NCI-H69 (cell line): ENCODE measurements at regions not wholly inside any gene's neighbourhood (a gene's known extent, or its start where the extent isn't known, plus 50 kb on each side); places are given as distances from the start of the nearest gene placed in this dataset.

Source experiments
- DNase-seq: peaks from one replicate; lab custom pipeline; 2025; lab: John Stamatoyannopoulos, UW

DNA sequence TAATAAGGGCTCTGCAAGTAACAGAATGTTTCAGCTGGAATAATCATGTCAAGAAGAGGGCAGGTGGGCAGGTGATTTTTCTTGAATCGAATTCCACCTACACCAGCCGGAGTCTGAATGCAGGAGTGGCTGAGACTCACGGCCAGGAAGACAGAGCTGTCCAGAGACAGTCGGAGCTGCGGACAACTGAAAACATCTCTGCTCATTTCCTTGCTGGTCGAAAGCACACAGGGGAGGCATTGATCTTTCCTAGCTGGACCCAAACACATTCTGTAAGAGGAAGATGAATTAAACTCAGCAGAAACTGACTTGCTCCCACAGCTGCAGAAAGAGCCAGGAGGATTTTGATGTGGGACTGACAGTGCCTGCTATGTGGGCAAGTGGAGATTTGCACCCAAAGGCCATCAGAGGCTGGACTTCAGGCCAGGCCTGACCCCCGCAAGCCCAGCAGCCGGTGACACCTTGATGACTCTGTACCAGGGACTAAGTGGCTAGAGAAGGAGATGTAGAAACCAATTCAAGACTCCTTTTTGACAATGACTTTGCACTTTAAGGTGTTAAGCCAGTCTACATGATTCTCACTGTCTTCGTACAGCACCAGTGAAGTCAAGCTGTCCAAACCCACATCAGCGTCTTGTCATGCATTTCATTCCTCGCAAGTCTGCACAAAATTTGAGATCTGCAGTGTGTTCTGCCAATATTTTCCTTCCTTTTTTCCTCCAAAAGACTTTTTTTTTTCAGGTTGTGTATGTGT lies 169.4 kb downstream of the TEX36 start:
- no peak for DNase-seq

- DNase-seq: no peak
Measured at GRCh38 chr10:125510998-125511397, 172.0 kb downstream of the TEX36 start.

DNA sequence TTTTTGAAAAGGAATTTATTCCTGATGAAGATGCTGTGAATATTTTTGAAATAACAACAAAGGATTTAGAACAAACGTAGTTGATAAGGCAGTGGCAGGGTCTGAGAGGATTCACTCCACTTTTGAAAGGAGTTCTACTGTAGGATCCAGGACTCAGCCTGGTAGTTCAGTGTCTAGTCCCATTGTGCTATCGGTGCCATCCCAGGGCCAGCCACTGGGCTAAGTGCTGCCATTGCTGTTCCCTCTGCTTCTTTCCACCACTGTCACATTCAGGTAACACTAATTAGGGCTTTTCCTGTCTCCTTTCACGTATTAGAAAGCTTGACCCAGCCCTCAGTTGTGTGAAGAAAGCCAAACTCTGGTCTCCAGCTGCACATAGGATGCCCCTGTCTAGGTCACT lies 177.3 kb downstream of the TEX36 start:
- DNase-seq: no peak

DNA sequence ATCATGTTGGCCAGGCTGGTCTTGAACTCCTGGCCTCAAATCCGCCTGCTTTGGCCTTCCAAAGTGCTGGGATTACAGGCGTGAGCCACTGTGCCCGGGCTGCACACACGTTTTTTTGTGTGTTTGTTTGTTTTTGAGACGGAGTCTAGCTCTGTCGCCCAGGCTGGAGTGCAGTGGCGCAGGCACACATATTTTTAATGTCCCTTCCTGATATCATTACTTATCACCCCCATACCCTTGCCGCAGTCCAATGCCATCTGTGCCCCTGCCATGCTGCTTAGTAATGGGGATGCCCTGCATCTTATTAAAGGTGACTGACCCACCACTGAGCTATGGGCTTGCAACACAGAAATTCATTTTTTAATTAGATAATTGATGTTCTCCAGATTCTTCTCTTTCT lies 180.7 kb downstream of the TEX36 start:
- no peak for DNase-seq

DNA sequence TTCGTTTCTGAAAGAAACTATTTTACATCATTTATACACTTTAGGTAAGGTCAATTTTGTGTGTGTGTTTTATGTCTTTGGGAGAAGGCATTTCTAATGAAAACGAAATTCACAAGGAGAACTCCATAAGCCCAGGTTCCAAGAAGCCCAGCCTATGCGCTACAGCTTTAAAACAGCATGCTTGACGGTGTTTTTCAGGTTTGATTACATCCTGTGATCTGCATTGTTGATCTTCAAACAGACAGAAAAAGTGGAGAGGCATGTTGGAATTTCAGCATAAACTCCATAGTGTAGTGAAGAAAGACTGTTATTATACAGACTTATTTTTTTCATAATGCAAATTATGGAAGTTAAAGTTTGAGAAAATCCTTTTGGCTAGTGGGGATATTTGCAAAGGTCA lies 187.6 kb downstream of the TEX36 start:
- DNase-seq: no peak

DNA sequence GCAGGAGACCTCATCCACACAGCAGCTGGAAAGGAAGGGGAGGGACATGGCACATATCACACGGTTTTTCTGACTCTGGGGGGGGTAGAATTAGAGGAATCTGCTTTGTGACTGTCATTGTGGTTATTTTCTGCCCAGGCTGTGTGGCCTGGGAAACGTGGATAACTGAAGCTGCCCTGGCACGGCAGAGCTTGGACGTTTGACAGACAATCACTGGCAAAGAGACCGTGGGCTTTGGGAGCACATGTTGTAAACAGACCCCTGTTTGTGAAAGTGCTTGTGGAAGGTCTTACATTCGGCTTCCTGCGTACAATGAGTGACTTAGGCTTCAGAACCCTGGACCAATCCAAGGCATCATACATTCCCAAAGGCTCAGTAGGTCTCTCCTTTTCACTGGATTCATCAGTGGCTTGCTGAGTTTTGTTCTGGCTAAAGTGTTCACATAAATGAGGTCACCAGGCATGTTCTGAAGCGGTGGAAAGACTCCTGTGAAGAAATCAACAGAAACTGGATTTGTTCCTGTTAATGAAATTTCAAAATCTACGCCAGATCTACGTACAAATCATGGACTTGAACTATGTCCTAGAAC lies 188.2 kb downstream of the TEX36 start:
- DNase-seq: no peak

GRCh38 chr10:125491381-125491780 lies 191.6 kb downstream of the TEX36 start:
- DNase-seq: no peak

GRCh38 chr10:125489731-125490130 lies 193.2 kb downstream of the TEX36 start:
- no peak for DNase-seq

DNA sequence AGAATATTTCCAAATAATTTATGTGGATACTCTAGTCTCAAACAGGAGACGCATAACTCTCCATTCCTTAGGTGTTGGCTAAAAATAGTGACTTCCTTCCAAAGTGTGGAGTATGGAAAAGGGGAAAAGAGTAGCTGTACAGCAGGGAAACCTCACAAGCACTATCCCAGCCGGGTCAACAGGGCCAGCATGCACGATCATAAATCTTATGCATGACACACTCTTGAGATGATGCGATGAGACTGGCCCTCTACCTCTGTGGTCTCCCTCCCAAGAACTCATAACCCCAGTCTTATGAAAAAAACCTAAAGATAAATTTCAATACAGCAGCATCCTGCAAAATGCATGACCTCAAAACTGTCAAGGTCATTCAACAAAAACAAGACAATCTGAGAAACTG lies 197.3 kb downstream of the TEX36 start:
- DNase-seq: no peak

GRCh38 chr10:125484035-125484732 lies 198.8 kb downstream of the TEX36 start:
- DNase-seq: no peak

- DNase-seq: no peak
Measured at GRCh38 chr10:125482637-125483036, 200.3 kb downstream of the TEX36 start.

DNA sequence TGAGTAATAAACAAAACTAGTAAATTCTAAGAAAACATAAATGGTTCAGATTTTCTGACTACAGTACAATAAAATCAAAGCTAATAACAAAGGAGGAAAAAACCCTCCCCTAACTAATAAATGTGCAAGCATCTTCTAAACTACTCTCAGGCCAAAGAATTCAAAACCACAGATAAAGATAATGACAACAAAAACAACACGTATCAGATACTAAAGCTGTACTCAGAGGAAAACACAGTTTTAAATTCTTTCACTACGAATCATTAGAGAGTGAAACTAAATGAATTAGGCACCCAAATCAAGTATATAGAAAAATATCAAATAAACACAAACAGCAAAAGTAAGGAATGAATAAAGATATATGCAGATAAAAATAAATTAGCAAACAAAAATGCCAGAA lies 200.9 kb downstream of the TEX36 start:
- no peak for DNase-seq

GRCh38 chr10:125479059-125479458 lies 203.9 kb downstream of the TEX36 start:
- DNase-seq: no peak

GRCh38 chr10:125475815-125476214 lies 207.1 kb downstream of the TEX36 start:
- DNase-seq: no peak

DNA sequence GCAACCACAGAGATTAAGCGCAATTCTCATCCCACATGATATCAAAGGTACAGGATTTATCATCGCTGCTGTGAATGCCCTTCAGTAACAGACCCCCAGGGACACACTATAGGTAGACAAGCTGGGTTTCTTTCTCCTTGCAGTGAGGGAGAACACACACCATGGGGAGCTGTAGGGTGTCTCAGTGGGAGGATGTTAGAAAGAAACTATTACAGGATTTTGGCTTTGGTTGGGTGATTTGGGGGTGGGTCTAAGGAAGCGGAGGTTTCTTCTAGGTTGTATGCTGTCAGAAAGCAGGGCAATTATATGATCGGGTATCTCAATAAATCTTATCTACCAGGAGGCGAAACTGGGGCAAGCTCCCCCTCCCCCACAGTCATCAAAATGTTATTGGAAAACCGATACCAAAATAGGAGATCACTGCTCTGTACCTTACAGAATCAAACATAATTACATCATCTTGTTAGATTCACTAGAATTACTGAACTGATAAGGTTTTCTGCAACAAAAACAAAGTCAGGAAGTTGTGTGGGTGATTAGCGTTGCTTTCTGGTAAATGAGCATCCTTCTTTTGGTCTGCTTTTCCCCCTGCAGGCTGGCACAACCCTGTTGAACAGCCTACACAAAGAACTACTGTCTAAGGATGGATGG lies 209.7 kb downstream of the TEX36 start:
- no peak for DNase-seq

DNA sequence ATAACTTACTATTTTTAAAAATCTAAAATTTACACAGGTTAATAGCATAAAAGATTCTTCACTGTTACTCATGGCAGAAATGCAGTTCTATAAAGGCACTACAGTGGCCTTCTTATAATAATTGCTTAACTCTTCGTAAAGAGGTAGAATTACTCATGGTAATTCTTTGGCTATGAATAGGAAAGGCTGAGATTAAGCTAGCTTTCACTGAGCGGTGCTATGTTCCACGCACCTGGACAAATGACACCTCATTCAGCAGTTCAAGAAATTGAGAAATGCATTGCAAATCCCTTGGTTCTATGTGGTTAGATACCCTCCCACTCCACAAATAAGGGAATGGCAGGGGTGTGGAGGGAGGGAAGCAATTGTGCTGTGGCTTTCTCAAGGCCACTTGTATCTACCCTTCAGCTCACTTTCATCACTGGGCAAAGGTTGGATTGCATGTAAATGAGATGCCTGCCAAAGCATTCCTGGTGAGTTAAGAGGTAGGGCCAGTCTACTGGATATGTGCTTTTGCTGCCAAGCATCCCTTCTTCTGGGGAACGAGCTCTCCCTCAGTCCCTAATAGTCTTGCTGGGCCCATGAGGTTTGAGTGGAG lies 210.9 kb downstream of the TEX36 start:
- DNase-seq: no peak

- no peak for DNase-seq
Measured at GRCh38 chr10:125468278-125468677, 214.7 kb downstream of the TEX36 start.

DNA sequence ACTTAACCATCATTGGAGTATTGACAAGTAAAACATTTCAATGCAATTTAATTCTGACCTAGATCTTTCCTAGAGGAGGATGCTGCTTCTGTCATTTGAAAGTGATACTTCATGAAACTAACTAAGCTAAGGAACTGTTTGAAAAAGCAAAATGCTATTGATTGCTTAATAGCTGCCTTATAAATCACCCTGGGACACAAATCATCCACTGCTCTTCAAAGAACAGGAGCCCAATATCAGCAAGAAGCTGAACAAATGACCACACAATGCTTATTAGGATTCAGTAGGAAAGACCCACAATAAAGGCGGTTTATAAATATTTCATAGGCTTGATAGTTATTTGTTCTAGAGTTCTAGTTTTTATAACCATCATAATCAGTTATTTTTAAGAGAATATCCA lies 216.3 kb downstream of the TEX36 start:
- DNase-seq: no peak

DNA sequence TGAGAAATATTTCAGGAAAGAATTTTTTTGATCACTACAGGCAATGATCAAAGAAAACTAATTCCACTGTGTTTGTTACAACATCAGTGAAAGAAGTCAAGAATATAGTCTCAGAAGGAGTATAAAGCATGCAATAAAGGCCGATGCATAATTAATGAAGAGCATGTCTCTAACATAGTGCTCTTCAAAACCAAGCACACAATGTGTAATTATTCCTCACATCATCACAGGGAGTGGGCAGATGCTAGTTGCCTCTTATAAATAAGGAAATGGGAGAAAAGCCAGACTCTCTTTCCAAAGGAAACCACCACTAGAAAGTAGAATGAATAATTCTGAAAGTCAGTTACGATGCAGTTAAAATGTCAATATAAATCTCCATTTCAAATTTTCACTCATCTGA lies 220.1 kb downstream of the TEX36 start:
- DNase-seq: no peak

DNA sequence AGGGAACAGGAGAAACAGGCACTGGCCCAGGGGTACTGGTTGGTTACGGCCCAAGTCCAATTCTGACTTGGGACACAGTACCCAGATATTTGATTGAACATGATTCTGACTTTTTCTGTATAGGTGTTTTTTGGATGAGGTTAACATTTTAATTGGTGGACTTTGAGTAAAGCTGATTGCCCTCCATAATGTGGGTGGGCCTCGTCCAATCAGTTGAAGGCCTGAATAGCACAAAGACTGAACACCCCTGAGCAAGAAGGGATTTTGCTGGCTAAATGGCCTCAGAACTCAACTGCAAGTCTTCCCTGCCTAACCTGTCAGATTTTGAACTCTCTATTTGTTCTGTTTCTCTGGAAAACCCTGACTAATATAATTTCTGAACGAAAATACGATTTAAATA lies 222.6 kb downstream of the TEX36 start:
- DNase-seq: no peak

- DNase-seq: no peak
Measured at GRCh38 chr10:125457406-125457805, 225.6 kb downstream of the TEX36 start.

DNA sequence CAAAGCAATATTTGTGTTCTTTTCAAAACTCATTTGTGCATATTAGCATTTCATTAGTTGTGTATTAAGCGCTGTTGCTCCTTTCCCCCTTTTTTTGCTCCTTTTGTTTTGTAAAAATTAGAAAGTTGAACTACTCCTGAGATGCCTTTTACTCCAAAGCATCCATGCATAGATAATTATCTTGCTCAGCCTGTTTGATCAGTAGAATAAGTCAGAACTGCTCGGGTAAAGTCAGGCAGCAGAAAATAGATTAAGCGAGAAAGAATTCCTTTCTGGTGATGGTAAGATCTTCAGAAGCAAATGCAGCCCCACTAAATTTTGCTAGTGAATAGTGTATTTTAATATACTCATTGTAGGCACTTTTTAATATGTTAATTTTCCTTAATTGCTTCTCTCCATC lies 227.1 kb downstream of the TEX36 start:
- DNase-seq: no peak

GRCh38 chr10:125455431-125455830 lies 227.5 kb downstream of the TEX36 start:
- DNase-seq: no peak
